Adrenal gland (tissue), 5 donors: ENCODE measurements at regions not wholly inside any gene's neighbourhood (a gene's known extent, or its start where the extent isn't known, plus 50 kb on each side); places are given as distances from the start of the nearest gene placed in this dataset.

Experiments used
- POLR2A ChIP-seq, 2 donors: fragments of 450-650 bp; IDR thresholded peaks; one replicate each; pipeline ENCODE4 v1.6.1; 2017; ENCODE audit warnings: antibody characterized with exemption in 2 of 2, mild to moderate bottlenecking in 2 of 2, moderate library complexity in 1 of 2
- TF ChIP-seq, protein P1 (sequence below), 6 experiments: fragments of 450-650 bp in 4 of 6; fragments of 200-600 bp in 2 of 6; sonication (generic) in 1 of 6; IDR thresholded peaks; 1 replicate in 5 of 6; 2 replicates in 1 of 6; pipeline versions ENCODE4 v1.5.1 to v1.8.0; 2016 to 2021; ENCODE audit warnings: antibody characterized with exemption in 6 of 6, mild to moderate bottlenecking in 2 of 6, moderate library complexity in 1 of 6
- donor health status: DM: no; HTN: no; CAD: no.

DNA sequence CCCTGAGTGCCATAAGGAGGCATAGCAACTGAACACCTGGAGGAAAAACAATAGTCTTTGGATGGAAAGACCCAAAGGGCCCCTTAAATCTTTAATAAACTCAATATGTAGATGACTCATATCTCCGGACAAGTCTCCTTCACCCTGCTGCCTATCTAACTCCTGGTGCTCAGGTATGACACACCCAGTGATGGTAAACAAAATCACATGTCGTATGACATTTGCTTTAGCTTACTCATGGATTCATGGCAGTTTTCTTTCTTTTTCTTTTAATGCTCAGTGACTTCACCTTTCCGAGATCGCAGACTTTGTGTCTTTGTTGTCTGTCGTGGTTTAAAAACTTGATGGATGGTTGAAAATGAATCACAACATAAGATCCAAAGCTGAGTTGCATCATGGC lies 208.5 kb upstream of the PROX1 start:
- TF ChIP-seq, protein P1, sequence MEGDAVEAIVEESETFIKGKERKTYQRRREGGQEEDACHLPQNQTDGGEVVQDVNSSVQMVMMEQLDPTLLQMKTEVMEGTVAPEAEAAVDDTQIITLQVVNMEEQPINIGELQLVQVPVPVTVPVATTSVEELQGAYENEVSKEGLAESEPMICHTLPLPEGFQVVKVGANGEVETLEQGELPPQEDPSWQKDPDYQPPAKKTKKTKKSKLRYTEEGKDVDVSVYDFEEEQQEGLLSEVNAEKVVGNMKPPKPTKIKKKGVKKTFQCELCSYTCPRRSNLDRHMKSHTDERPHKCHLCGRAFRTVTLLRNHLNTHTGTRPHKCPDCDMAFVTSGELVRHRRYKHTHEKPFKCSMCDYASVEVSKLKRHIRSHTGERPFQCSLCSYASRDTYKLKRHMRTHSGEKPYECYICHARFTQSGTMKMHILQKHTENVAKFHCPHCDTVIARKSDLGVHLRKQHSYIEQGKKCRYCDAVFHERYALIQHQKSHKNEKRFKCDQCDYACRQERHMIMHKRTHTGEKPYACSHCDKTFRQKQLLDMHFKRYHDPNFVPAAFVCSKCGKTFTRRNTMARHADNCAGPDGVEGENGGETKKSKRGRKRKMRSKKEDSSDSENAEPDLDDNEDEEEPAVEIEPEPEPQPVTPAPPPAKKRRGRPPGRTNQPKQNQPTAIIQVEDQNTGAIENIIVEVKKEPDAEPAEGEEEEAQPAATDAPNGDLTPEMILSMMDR (IDR thresholded peaks at IDR 0.05), result no peak
- no peak for TF ChIP-seq POLR2A (IDR thresholded peaks at IDR 0.05)
